GM19452 (cell line): ENCODE measurements at regions not wholly inside any gene's neighbourhood (a gene's known extent, or its start where the extent isn't known, plus 50 kb on each side); places are given as distances from the start of the nearest gene placed in this dataset.
"Not testable (repeated sequence)": the region's sequence is repeated elsewhere in the genome, so short reads cannot be mapped to it uniquely, and the experiment has no call there.

Experiments used
- ATAC-seq: cut with Tn5 transposase; IDR thresholded peaks from one replicate; pipeline ENCODE4 v1.9.1; 2021; ENCODE audit not compliant: unreplicated experiment

DNA sequence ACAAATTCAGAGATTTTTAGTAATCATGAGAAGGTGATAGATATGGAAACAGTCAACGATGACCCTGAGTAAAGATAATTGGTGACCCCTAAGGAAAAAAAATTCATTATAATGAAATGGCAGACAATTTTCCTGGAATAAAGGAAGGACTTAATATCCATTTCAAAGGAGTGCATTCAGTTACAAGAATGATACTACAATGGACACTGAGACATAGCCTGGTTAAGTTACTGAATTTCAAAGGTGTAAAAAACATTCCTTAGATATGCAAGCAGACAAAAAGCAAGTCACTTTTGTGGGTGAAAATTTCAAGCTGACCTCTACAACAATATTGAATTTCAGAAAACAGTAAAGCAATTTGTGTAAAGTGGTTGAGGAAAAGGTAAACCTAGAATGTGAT, 1012.5 kb upstream of the SEMA6A start:
- ATAC-seq: no peak

- no peak for ATAC-seq
Observed at GRCh38 chr5:117568622-117569021, 994.0 kb upstream of the SEMA6A start.

DNA sequence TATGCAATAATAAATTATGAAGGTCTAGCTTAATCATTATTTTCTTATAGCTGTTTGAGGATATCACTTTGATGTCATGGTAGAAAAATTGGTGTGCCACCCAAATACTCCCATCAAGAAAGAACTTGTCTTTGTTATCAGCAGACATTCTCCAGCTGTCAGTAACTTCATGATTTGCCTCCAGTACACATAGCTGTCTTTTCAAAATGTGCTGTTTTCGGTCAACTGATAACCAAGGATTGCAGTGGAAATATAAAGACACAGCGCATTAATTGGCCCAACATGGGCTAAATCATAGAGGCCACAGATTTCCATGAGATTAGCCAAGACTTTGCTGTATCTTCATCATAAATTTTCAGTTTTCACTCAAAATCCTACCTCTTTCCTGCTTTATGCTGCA, 993.5 kb upstream of the SEMA6A start:
- ATAC-seq: no peak

GRCh38 chr5:117562647-117563046, 988.0 kb upstream of the SEMA6A start:
- ATAC-seq: no peak

DNA sequence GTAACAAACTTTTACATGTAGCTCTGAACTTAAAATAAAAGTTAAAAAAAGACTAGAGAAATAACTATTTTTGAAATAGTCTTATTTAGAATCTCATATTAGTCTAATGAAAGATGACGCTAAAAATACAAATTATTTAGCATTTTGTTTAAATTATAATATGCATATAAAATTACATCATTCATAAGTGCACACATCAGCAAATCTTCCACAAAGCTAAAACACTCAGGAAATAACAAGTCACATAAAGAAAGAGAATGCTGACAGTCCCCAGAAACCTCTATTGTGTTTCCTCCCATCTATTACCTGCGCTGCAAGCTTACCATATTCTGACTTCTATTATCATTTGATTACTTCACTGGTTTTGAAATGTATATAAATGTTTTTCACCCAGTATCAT, 986.9 kb upstream of the SEMA6A start:
- no peak for ATAC-seq

GRCh38 chr5:117559005-117559844, 984.6 kb upstream of the SEMA6A start:
- ATAC-seq: no peak

GRCh38 chr5:117551236-117551635, 976.6 kb upstream of the SEMA6A start:
- no peak for ATAC-seq

DNA sequence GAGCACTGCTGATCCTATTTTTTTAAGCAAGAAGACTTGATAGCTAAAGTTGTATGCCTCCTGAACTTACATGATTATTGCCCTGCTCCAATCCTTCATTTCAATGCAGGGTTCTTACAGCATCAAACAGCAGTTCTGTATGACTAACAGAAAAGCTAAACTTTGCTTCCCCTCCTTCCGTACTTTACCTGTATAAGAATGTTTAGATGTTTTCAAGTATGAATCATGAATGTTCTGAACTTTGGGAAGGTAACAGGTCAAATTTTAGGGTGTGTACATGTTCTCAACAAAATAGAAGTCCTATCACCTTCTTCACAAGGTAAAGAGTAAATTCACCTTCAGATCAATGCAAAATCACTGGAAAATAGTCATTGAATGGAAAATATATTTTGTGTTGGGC, 972.6 kb upstream of the SEMA6A start:
- ATAC-seq: no peak

DNA sequence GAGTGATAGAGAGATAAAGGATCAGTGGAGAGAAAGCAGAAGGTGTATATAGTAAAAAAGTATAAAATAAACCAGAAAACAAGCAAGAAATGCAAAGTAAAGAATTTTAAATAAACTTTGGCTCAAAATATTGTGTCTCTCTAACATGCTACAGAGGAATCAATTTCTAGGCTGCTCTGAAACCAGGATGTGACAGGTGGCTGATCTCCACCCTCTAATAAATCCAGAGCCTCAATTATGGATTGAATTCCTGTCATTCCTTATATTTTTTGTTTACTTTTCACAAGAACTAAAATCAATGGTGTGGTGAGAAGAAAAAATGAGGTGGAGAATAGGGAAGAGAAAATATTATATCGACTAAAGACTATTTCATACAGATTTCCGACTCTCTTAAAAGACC, 965.1 kb upstream of the SEMA6A start:
- ATAC-seq: no peak

- no peak for ATAC-seq
Observed at GRCh38 chr5:117533792-117534191, 959.2 kb upstream of the SEMA6A start.

DNA sequence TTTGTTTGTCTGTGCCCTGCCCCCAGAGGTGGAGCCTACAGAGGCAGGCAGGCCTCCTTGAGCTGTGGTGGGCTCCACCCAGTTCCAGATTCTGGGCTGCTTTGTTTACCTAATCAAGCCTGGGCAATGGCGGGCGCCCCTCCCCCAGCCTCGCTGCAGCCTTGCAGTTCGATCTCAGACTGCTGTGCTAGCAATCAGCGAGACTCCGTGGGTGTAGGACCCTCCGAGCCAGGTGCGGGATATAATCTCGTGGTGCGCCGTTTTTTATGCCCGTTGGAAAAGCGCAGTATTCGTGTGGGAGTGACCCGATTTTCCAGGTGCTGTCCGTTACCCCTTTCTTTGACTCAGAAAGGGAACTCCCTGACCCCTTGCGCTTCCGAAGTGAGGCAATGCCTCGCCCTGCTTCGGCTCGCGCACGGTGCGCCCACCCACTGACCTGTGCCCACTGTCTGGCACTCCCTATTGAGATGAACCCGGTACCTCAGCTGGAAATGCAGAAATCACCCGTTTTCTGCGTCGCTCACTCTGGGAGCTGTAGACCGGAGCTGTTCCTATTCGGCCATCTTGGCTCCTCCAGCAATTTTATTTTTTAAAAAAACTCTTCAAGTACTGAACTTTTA, 958.5 kb upstream of the SEMA6A start:
- not testable (repeated sequence) for ATAC-seq

DNA sequence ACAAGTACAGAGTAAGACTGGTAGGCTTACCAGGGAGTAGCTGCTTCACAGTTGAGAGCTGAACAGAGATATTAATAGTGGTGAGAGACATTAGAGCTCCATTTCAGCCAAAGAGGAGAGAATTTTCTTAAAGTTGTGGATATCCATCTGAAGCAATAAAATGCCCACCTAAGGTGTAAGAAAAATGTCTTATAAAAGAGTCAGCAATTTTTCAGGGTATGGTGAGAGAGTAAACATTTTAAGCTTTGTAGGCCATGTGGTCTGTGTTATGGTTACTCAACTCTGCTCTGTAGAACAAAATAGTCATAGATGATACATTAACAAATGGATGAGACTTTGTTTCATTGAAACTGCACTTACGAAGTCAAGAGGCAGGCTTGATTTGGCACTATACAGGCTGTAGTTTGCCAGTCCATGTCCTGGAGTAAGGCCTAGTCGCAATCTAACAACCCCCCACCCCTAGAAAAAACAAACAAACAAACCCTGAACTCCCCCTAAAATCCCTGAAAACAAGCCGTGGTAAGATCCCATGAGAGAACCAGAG, 945.4 kb upstream of the SEMA6A start:
- no peak for ATAC-seq

GRCh38 chr5:117504305-117504704, 929.7 kb upstream of the SEMA6A start:
- ATAC-seq: no peak

DNA sequence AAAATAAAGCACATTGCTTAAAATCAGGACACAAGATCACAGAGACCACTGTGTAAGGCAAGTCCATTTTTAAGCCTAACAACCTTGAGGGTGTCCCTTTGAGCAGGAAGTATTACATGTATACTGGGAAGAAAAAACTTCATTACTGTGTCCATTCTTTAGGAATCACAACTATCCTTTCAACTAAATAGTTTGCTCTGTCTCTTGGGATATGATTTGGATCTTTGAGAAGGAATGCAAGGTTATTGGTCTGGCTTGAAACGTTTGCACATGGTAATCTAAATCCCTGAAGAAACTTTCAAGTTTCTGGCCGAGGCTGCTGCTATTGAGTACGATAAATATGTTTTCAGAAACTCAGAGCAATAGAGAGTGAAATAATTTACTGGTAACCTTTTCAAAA, 923.0 kb upstream of the SEMA6A start:
- no peak for ATAC-seq

- ATAC-seq: no peak
Observed at GRCh38 chr5:117496801-117497200, 922.2 kb upstream of the SEMA6A start.

- ATAC-seq: no peak
Observed at GRCh38 chr5:117494188-117494587, 919.6 kb upstream of the SEMA6A start.

DNA sequence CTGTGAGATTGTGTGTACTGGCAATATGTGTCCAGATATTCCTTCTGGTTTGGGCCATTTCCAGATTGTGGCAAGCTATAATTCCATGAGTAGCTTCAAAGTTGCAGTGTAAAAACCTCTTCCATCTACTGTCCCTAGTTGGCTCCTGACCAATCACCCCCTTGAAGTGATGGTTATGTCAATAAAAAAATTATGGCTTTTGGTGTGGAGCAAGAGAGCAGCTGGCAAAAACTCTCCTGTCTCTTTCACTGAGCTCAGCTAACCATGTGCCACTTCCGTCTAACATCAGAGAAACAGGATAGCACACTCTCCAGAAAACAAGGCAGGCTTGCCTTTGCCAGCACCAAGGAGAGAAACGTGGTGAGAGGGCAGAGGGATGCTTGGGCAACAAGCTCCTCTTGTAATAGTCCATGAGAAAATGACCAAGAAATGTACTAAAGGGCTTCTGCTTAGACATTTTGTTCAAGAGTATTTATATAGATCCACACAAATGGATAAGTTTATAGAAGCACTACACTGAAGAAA, 914.4 kb upstream of the SEMA6A start:
- no peak for ATAC-seq

DNA sequence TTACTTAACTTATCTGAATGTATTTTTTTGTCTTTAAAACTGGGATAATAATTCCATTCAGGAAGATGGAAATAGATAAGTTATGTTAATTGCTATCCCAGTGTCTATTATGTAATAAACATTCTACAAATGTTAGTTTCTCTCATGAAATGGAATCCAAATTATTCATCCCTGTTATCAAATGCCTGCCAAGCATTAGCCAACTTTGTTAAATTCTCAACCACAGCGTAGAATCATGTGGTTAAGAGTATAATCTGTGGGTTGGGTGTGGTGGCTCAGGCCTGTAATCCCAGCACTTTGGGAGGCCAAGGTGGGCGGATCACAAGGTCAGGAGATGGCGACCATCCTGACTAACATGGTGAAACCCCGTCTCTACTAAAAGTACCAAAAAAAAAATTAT, 912.9 kb upstream of the SEMA6A start:
- ATAC-seq: no peak

DNA sequence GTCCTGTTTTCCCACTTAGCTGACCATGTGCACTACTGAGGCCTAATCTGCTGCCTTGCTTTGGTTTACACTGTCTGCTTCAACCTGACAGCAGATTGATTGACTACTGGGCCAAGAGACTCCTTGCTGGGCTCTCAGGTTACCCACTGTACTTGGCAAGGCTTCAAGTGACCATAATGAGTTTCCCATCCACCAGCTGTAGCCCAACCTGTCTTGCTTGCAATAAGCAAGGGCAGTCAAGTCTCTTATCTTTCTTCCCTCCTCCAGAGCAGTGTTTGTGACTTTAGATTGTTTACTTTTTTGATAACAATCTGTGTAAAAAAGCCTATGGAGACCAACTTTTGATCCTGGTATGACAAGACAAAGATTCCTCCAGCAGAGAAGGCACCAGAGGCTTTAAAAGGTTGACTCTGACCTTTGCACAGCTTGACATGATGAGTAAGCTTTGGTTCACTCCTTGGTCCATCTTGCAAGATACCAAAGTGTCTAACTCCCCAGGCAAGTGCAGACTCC, 912.3 kb upstream of the SEMA6A start:
- ATAC-seq: no peak

GRCh38 chr5:117486261-117486660, 911.6 kb upstream of the SEMA6A start:
- no peak for ATAC-seq

DNA sequence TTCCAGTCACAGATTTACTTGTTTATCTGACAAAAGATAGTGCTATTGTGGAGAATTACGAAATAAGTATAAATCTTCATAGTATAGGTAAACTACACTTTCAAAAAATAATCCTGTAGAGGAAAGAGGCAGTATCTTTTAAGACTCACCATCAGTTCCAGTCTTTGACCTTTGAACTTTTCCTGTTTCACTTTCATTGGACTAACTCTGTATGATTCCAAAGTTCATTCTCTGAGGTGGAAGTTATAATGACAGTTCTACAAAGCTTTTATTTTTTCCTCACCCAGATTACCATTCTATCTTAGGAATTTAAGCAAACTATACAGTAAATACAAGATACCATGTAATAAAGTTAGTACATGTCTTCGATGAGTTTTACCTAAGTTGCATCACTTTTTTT, 901.3 kb upstream of the SEMA6A start:
- no peak for ATAC-seq

DNA sequence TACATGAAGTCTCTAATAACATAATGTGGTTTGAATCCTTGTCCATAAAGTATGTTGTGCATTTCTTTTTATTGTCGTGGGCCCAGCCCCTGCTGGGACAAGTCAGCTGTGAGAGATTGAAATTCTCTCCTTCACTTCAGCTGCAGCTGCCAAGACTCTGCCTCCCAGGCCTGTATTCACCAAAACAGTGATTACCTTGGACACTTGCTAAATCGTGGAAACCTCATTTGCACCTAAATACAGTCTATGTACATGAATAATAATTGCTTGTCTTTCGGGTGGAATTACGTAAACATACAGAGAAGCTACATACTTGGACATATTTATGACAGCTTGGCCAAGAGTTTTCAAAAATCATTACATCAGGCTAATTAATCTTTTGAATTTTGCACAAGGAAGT, 898.5 kb upstream of the SEMA6A start:
- no peak for ATAC-seq
